ENCODE measurements at regions not wholly inside any gene's neighbourhood (a gene's known extent, or its start where the extent isn't known, plus 50 kb on each side); places are given as distances from the start of the nearest gene placed in this dataset.

DNA sequence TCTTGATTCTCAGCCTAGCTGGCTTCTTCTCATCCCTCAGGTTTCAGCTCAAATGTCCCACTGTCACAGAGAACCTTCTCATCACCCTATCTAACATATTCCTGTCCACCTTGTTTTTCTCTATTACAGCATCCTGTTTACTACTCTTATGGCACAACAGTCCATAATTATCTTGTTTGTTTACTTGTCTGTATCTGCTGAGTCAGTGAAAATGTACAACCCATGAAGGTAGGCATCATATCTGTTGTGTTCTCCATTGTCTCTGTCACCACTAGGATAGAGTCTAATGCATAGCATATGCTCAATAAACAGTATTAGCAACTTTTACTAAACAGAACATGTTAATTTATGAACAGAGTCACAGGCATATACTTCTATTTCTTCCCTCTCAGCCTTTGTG, 261.7 kb downstream of the ETAA1 start:
- no peak for DNase-seq (ENCODE audit: low spot score)

DNA sequence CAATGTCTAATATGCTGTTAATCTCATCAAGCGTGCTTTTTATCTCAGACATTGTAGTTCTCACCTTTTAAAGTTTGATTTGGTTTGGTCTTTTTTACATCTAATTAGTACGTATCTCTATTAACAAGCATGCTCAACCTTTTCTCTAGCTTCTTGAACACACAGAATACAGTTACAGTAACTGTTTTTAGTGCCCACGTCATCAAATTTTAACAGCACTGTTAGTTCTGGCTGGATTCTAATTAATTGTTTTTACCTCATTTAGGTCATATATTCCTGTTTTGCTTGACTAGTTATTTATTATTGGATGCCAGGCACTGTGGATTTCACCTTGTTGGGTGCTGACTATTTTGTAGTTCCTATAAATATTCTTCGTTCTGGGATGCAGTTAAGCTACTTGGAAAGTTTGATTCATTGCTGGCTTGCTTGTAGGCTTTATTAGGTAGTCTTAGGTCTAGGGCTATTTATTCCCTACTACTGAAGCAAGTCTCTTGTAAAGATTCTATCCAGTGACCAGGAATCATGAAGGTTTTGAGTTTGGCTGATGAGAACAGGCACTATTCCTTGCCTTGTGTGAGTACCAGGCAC, 263.0 kb downstream of the ETAA1 start:
- DNase-seq (ENCODE audit: low spot score): no peak

DNA sequence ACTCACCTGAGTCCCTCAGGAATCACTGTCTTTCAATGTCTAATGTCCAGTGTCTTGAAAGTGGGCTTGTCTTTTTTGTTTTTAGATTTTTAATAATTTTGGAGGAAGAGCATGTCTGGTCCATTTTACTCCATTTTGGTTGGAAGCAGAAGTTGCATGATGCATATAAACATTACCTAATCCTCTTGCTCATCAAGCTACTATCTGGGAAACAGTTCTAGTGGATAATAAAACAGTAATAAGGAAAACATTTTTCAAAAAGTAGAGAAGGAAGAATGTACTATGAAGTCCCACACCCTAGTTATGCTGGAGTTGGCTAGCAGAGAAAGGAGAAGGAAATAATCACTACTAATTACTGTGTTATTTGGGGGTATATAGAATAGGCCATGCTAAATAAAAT, 263.7 kb downstream of the ETAA1 start:
- DNase-seq (ENCODE audit: low spot score): no peak

DNA sequence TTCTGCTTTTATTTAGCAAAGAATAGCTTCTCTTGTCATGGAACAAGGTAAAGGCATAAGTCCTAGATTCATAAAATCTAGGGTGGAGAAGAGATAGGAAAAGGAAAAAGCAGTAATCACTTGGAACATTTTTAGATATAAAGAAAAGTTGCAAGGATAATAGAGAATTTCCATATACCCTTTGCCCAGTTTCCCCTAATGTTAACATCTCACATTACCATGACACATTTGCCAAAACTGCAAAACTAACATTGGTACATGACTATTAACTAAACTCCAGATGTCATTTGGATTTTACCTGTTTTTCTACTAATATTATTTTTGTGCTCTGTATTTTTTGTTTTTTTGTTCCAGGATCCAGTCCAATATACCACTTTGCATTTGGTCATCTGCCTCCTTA, 265.1 kb downstream of the ETAA1 start:
- DNase-seq (ENCODE audit: low spot score): no peak

DNA sequence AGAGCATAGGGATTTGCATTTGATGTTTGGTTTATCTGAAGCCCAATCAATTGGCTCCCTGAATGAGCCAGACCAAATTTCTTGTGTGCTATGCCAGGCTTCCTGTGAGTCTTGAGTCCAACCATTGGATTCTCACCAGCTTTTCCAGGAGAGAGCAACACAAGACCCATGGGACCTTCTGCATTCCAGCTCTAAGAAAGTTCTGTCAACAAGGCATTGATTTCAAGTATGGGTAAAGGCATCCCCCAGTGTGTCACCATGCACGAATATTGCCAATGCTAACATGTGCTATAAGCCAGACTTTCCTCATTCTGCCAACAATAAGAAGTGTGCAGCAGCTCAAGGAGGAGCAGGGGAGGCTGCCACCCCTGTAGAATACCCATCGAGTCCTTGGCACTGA, 266.6 kb downstream of the ETAA1 start:
- DNase-seq (ENCODE audit: low spot score): no peak

DNA sequence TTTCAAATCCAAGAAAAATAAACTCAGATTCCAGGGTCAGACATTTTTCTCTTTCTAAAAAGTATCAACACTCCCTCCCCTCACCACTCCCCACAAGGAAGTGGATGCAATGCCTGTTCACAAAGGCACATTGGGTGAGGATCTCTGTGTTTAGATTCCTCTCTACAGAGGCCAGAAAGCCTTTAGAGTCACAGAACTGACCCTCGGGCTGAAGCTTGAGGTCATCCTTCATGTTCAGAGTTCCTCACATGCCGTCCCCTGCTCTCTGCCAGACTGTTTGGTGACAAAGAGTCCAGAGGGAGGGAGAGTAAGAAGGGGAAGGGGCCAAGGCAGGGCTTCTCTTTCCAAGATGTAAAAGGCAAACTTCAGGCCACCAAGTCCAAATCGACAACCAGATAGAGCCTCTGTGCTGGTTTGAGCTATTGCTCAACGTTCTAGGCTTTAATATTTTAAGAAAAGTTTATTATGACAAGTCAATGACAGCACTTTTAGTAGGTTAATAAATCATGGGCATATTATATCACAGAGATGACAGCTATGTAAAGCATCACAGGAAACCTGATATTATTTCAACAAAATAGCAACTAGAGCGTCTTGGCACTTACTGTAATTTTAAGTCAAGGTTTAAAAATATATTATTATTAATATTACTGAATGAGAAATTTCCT, 269.4 kb downstream of the ETAA1 start:
- DNase-seq (ENCODE audit: low spot score): no peak

DNA sequence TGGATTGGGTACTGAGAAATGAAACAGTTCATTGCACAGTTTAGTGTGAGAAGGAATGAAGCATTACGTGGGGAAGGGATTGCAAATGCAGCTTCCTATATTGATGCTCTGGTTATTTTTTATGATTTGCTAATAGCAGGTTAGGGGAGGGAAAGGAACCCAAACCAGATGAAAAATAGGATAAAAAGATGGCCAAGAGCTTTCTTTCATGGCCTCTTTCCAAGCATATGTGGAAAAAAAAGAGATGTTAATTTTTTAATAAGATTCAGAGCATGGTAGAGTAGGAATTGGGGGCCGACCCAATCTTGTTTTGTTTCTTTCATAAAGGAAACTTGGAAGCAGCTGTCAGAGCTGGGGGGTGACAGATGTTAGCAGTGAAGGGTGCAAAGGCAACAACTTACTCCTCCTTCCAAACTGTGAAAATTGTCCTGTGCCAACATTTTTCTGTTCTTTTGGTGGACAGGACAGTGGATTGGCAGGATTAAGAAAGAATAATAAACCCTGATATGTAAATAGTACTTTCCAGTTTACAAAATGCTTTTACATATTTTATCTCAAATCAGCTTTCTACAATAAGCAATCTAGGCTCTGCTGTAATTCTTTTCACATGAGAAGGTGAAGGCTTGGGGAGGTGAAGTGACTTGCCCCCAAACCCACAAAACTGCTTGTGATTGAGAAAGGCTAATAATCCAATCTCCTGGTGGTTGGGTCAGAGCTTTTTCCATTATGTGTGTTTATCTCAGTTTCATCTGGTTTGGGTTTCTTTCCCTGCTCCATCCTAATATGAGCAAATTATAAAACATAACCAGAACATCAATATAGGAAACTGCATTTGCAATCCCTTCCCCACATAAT, 270.1 kb downstream of the ETAA1 start:
- no peak for DNase-seq (ENCODE audit: low spot score)

DNA sequence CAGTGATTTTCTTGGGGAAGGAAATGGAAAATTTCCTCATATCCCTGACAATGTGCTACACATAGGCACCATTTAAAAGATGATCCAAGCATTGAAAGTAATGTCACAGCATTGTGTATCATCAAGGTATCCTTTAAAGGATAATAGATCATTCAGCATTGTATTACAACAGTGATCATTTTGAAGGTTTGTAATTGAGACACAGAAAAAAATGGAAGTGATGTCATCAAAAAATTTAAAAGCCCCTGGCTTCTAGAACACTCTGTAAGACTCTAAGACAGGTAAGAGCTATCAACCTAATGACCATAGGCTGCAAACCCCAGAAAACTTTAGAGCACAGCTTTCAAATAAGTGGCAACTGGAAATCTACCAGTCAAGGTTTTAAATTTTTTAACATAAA, 271.4 kb downstream of the ETAA1 start:
- DNase-seq (ENCODE audit: low spot score): no peak

DNA sequence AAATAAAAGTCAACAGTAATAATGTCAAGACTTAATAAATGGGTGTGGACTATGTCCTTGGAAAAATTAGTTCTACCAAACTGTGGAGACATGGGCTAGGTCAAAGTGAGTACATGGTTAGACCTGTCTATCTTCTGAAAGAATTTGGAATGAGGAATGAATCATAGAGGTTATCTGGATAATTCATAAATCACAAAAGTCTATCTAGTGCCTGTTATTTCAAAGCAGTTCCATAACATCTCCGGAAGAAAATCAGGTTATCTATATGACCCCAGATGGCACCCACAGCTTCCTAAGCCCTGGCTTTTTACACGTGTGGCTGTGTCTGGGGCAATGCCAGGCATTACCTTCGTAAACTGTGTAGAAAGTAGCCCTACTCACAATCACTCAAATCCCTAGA, 272.0 kb downstream of the ETAA1 start:
- no peak for DNase-seq (ENCODE audit: low spot score)

DNA sequence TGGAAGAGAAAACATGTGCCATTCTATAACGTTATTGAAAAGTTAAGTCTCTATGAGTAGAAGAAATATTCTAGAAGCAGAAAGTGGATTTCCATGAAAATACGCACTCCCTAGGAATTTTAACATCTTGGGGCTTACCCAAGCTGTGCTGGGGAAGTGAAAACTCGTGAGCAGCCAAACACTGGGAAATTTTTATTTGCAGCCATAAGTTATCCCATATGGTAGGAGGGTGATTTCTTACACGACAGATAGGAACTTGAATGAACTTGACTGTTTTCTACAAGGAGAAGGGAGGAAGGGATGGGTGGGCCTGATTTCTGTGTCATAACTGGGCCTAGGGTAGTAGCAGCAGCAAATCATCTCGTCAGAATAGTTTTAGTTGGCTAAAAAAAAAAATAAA, 272.6 kb downstream of the ETAA1 start:
- no peak for DNase-seq (ENCODE audit: low spot score)

DNA sequence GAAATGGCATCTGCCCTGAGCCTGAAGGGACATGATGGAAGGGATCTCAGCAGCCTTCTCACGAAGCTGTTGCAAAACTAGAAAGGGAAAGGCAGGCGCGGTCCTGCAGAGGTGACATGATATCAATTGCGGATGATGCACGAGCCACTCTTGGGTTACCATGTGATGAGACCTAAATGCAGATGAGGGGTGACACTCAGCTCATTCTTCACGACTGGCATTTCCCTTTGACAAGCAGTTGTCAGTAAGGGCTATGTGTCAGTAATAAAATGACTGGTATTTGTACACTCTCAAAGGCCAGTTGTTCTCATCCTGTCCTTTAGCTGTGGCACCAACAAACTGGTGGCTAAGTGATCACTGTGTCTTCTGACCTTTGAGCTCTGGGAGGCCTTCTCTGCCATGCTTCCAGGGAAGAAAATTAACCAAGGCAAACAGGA, 273.6 kb downstream of the ETAA1 start:
- no peak for DNase-seq (ENCODE audit: low spot score)

DNA sequence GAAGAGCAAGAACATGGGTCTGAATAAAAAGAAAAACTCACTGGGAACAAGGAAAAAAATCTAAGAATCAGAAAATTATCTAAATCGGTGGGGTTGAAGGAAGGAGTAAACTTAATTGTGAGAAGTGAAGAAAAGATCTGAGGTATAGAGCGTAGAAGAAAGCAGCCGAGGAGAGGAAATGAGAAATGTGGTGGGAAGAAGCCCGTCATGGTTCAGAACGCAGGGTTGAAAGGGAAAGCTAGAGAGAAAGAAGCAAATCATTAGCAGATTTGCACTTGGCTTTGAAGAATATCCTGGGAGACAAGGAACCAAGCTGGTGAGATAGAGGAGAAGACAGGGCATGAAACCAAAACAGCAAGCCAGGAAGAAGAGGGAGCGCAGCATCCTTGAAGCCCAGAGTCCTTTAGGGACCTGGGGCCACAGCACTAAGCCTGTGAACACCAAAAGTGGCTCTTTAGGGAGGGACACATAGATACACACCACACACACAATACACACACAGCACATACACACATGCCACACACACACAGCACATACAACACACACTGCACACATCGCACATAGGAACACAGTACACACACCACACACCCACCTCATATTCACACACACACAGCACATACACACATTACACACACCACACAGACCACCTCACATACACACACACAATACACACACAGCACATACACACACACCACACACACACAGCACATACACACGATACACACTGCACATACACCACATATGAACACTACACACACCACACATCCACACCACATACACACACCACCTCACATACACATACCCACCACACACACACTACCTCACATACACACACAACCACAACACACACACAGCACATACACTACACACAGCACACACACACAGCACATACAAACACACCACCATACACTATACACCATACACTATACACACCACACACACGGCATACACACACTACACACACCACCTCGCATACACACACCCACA, 274.6 kb downstream of the ETAA1 start:
- DNase-seq (ENCODE audit: low spot score): no peak

DNA sequence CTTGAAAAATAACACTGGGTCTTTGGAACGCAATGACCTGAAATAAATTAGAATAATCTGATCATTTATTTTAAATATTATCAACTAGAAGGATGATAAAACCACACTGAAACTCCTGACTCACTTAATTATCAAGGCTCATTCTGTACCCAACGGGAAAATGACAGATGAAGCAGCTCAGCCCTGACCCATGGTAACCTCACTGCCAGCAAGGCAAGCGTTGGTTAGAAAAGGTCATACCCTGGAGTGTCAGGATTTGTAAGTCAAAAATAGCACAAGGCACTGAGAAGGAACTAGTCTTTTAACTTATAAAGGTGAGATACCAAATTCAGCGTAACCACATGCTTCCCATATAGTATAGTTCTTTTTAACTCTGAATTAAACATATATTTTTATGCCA, 277.5 kb downstream of the ETAA1 start:
- no peak for DNase-seq (ENCODE audit: low spot score)

DNA sequence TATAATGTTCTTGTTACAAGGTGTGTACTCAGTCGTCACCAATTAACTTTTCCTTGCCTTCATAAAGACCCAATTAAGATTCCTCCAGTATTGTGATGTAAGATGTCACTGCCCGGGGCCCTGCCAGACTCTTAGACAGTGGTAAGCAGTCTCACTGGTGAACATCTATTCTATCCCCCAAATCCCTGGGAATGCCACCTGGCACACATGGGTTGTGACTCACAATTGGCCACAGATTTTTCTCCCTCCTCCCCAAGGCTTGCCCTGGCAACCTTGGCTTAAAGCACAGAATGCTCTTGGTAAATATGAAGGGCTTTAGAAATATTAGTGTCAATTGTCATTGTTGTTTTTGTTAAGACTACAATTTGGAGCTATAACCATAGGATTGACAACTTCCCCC, 287.9 kb downstream of the ETAA1 start:
- no peak for DNase-seq (ENCODE audit: low spot score)

DNA sequence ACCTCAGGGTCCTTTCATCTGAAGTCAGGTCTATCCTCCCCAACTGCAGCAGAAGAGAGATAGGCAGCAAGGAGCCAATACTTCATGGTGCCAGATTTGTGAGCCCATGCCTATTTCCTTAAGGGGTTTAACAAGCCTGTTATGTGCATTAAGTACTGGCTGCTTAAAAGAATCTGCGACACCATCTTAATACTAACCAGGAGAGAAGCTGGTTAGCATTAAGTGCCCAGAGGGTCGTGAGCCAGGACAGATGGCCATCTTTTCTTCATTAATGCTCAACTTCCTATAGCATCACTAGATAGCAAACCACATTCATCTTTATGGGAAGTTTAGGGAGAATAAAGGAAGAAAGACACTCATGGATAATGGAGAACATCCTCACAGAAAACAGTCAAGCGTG, 289.1 kb downstream of the ETAA1 start:
- no peak for DNase-seq (ENCODE audit: low spot score)

DNA sequence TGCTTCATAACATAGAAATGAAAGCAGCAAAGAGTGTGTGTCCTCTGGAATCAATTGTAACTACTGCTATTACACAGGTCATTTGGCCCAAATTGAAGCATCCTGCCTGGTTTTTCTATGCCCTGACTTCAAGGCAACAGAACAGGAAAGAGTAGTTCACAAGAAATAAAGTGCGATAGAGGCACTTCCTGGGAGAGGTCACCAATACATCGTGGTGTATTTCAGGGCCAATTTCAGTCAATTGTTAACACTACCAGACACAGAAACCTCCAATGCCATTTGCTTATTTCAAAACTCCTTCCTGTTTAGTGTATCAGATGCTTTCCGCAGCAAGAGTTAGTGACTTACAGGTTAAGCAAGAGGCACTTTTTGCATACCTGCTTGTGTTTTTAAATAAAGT, 292.1 kb downstream of the ETAA1 start:
- no peak for DNase-seq (ENCODE audit: low spot score)

DNA sequence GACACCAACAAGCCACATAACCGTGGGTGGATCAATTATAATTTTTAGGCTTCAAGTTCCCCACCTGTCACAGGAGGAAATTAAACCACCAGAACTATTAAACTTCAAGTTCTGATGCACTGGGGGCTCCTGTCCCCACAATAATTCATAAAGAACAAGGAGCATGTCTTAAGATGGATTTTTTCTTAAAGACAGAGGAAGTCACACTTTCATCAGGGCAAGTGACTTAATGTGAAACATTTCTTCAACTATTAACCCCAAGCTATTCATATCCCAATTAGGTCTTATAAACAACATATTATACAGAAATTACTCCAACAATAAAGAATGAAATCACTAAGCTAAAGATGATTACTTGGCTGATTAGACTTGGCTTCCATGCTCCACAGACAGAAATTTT, 292.5 kb downstream of the ETAA1 start:
- DNase-seq (ENCODE audit: low spot score): no peak

DNA sequence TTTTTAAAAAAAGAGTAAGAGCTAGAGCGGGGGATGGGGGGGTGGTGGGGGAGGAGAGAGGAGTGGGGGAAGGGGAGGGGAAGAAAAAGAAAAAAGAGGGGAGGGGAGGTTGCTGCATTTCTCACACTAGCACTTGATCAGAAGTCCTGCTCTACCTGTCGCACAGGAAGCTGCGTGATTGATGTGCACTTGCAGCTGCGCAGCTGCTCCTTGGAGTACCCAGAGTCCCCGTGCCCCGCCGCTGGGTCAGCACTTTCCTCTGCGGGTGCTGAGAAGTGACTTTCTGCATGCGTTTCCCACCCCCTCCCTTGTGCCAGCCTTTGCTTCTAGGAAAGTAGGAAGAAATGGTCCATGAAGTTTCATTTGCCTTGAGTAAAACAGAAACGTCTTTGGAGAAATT, 297.3 kb downstream of the ETAA1 start:
- DNase-seq (ENCODE audit: low spot score): no peak

DNA sequence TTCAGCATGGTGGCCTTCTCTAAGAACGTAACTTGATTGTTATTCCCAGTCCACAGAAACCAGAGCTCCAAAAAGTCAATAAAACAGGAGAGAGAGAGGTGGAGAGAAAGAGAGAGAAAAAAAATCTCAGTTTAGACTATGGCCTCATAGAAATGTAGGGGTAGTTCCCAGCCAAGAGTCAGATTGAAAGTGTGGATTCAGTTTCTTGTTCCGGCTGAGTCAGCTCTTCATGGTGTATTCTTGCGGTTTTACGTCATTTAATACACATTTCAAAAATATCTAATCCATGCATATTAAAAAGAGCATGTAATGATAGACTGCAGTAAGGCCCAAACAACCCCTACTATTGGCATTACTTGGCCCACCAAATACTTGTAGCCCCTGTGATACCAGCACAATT, 303.9 kb downstream of the ETAA1 start:
- DNase-seq (ENCODE audit: low spot score): no peak

DNA sequence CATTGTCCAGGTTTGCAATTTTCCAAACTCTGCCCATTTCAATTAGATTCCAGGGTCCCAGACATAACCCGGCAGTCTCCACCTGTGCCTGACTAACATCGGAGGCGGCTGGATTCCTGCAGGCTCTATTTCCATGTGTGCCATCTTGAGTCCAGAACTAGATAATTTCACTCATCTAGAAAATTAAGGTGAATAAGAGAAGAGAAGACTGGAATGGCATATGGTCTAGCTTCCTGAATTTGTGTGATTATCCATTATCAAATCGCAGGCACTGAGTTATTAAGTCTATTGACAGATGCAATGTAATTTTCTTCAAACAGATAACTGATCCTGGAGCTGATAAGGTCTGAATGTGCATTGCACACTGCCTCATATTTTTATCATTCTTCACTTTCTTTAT, 305.2 kb downstream of the ETAA1 start:
- DNase-seq (ENCODE audit: low spot score): no peak

DNA sequence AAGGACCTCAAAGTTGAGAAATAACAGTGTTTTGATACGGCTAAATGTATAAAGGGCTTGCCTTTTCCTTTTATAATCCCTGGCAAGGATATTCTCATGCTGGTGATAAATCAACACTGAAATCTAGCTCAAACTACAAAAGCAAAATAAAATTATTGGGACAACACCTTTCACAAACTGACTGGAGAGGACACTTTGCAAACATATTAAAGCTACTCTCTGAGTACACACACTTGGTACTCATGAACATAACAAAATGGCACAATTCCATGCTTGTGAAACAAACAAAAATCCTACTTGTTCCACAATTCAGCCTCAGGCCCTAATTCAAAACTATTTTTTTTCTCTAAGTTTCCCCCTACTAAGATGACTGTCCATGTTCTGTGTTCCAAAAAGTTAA, 305.8 kb downstream of the ETAA1 start:
- no peak for DNase-seq (ENCODE audit: low spot score)

DNA sequence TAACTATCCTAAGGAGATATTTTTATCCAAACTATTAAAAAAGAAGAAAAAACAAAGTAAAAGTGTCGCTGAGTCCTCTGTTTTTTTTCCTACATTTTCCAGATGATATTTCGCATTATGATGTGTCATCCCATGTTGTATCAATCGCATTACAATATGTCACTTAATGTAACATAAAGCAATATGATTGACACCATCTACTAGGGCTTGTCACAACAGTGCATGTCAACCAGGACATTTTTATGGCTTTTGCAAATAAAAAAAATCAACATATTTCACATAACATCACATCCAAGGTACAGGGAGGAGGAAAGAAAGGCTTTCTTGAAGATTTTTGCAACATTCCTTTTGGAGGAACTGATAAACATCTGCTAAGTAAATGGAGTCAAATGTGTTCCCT, 308.9 kb downstream of the ETAA1 start:
- no peak for DNase-seq (ENCODE audit: low spot score)

Data from AG08396 (cell line).